ENCODE measurements at regions not wholly inside any gene's neighbourhood (a gene's known extent, or its start where the extent isn't known, plus 50 kb on each side); places are given as distances from the start of the nearest gene placed in this dataset.
"Not testable (repeated sequence)": the region's sequence is repeated elsewhere in the genome, so short reads cannot be mapped to it uniquely, and the experiment has no call there.

DNA sequence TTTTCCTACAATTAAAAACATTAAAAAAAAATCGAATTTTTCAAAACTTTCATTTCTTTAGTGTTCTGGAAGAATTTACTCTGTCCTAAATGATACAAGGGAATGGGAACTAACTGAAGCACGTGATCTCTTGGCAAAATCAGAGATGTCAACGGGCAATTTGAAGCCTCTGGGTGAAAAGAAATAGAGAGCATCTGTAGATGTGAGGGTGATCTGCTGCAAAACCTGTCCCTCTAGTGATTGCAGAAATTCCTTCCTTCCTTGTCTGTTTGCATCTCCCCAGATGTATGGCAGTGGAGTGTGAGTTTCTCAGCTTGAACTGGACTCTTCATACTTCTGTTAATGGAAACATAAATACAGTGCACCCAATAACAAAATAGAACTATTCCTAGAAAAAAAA, 100.5 kb upstream of the S1PR1 start:
- no peak for DNase-seq (ENCODE audit: low read depth)
- in situ Hi-C loops (cut with HindIII; ENCODE audit: low pct_unique_long_range_greater_than_20kb, low sequenced_read_pairs): no loop called here

DNA sequence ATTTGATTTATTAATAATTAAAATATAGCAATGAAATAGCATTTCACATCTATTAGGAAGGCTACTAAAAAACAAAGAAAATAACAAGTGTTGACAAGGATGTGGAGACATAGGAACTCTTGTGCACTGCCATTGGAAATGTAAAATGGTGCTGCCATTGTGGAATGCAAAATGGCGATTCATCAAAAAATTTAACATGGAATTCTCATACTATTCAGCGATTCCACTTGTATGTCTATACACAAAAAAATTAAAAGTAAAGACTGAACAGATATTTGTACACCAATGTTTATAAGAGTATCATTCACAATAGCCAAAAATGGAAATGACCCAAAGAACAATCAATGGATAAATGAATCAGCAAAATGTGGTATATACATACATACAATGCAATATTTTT, 101.3 kb upstream of the S1PR1 start:
- in situ Hi-C loops (cut with HindIII; ENCODE audit: low pct_unique_long_range_greater_than_20kb, low sequenced_read_pairs): no loop called here

DNA sequence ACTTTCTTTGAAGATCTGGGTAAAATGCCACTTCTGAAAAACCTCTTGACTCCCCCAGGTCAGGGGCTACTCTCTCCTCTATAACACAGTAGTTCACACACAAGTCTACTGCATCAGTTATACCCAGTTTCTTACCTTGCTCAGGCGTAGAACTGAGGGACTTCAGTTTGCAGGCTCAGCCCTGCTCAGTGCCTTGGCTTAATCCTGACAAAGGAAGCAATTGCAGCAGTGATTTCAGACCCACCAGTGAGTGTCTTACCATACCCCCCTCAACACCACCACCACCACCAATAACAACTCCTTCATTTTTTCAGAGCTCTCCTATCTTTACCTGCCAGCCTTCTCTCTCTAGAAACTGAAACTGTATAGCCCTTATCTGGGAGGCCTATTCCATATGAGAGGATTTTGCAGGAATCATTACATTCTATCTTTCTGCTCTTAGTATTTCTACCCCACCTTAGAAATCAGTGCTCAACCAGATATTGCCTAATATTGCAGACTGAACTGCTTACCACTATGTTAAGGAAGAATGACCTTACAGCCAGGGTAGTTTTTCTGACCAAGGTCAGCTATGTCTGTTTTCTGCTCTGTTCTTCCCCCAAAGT, 105.5 kb upstream of the S1PR1 start:
- in situ Hi-C loops (cut with HindIII; ENCODE audit: low pct_unique_long_range_greater_than_20kb, low sequenced_read_pairs): no loop called here
- no peak for DNase-seq (ENCODE audit: low read depth)

More for the DNA sequence above, 101.3 kb upstream of the S1PR1 start:
- DNase-seq (ENCODE audit: low read depth): no peak

DNA sequence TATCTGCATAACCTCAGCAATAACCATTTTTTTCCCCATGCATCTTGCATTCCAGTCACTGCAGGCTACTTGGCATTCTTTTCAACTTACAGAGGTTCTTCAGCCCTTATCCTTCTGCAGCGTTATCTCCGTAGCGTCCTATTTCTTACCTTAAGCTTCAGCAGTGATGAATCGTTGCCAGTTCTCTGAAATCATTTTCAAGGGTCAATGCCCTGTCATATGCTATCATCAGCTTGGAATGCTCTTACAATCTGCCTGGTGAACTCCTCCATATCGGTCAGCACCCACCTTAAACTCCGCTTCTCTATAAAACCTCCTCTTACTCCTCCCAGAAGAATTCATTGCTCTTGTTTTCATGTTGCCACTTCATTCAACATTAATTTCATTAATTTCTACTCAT, 105.1 kb upstream of the DPH5 start:
- in situ Hi-C loops (cut with HindIII; ENCODE audit: low pct_unique_long_range_greater_than_20kb, low sequenced_read_pairs): no loop called here
- DNase-seq (ENCODE audit: low read depth): peak; percentile 79

DNA sequence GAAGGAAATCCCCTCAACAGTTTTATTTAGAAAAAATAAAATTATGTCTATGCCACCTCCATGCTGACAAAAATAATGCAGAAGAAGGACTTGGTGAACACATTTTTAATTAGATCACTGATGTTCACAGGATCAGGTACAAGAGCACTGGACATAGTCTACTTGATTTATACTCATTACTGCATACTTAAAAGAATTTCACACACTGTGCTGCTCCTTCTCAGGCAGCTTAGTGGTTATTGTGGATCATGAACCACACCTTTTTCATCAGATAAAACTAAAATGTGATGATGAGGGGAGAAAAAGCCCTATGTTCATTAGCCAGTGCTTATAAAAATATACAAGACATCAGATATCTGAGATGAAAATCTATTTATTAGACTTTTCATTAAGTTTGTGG, 103.3 kb upstream of the DPH5 start:
- DNase-seq (ENCODE audit: low read depth): no peak

DNA sequence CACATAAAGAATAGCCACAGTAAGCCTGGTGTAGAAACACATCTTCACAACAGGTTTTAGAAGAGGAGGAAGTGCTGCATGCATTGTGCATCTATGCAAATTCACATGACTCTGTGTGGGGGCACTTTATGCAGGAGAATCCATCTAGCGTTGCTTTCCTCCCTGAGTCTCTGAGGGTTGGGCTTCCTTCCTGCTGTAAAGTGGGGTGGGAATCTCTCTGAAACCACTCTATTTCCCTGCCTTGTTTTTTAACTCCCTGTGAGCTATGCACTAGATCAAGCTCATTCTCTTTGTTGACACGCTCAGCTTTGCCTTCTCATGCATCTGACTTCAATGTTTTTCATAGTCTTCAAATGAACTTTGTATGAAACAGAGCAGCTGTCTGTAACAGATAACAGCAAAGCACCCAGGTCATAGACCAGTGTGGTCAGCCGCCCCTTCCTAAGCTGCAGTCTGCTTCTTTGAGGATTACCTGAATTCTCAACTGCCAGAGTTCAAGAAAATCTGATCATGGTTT, 102.7 kb upstream of the DPH5 start:
- no peak for DNase-seq (ENCODE audit: low read depth)
- in situ Hi-C loops (cut with HindIII; ENCODE audit: low pct_unique_long_range_greater_than_20kb, low sequenced_read_pairs): no loop called here

More for the DNA sequence above, 103.3 kb upstream of the DPH5 start:
- in situ Hi-C loops (cut with HindIII; ENCODE audit: low pct_unique_long_range_greater_than_20kb, low sequenced_read_pairs): no loop called here

DNA sequence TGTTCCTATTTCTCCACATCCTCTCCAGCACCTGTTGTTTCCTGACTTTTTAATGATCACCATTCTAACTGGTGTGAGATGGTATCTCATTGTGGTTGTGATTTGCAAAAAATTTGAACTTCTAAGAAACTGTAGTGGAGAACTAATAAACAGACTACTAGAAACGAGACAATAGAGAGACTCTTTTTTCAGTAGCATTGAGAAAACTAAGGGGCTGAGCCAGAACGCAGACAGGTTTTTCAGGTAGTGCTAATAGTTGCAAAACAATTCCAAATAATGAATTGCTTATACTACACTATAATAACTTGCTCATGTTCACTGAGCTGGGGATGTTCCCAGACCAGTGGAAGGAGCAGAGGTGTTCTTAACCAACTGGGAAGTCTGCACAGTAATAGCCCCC, 98.8 kb upstream of the DPH5 start:
- no peak for DNase-seq (ENCODE audit: low read depth)
- in situ Hi-C loops (cut with HindIII; ENCODE audit: low pct_unique_long_range_greater_than_20kb, low sequenced_read_pairs): no loop called here

DNA sequence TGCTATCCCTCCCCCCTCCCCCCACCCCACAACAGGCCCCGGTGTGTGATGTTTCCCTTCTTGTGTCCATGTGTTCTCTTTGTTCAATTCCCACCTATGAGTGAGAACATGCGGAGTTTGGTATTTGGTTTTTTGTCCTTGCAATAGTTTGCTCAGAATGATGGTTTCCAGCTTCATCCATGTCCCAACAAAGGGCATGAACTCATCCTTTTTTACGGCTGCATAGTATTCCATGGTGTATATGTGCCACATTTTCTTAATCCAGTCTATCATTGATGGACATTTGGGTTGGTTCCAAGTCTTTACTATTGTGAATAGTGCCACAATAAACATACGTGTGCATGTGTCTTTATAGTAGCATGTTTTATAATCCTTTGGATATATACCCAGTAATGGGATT, 98.3 kb upstream of the DPH5 start:
- DNase-seq (ENCODE audit: low read depth): not testable (repeated sequence)

DNA sequence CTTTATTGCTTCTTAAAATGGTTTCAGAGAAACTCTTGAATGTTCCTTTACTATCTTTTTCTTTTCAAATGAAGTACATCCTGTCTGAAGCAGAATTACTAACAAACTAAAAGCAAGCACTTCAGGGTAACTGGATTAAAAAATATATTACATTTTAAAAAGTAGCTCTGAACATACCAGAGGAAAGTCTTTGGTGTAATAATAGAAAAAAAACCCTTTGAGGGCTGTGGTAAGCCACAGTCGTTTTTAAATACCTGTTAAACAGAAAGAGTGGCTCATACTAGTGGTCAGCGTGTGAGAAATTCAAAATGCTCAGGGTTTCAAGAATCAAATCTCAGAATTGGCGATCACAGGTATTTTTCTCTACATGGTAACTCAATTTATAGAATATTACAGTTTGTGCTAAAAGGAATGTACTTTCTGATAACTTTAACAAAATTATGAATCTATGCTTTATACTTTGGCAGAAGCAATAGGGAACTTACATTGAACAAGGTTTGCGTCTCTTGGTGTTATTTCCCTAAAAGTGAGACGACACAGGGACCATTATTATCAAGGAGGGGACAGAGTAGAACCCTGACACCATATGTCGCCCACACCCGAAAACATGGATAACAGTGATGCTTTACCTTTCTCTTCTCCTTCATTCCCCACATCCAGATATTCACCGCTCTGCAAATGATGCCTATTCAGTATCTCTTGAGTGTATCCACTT, 97.0 kb upstream of the DPH5 start:
- in situ Hi-C loops (cut with HindIII; ENCODE audit: low pct_unique_long_range_greater_than_20kb, low sequenced_read_pairs): no loop called here
- no peak for DNase-seq (ENCODE audit: low read depth)

More for the DNA sequence above, 98.3 kb upstream of the DPH5 start:
- in situ Hi-C loops (cut with HindIII; ENCODE audit: low pct_unique_long_range_greater_than_20kb, low sequenced_read_pairs): not testable (repeated sequence)

DNA sequence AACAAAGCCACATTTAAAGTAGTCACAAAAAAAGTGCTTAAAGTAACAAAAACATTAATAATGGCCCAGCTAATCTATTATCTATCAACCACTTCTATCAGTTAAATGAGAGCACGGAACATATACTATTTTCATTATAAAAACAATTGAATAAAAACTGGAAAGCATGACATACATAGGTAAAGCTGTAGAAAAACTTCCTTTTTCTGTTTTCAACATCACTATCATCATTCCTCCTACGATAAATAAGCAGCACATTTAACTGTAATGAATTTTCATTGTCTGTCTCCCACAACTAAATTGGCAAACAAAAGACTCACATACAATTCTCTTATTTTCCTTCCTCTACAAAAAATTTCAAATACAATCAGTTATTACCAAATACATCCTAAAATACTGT, 96.4 kb upstream of the DPH5 start:
- in situ Hi-C loops (cut with HindIII; ENCODE audit: low pct_unique_long_range_greater_than_20kb, low sequenced_read_pairs): no loop called here
- no peak for DNase-seq (ENCODE audit: low read depth)

DNA sequence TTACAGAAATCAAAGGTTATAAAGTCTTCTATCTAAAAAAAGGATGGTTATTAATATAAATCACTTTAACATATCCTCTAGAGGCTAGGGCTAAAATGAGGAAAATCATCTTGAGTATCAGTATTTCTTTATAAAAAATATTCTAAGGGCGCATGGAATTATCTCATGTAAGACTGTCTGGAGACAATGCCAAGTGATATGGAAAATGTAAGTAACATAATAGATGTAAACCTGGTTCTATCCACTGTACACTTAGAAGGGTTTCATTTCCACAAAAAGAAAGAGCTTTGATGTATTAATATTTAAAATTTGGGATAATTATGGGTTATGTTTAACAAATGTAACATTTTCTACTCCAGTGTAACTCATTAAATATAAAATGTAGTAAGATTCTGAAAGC, 95.9 kb upstream of the DPH5 start:
- in situ Hi-C loops (cut with HindIII; ENCODE audit: low pct_unique_long_range_greater_than_20kb, low sequenced_read_pairs): no loop called here
- no peak for DNase-seq (ENCODE audit: low read depth)

DNA sequence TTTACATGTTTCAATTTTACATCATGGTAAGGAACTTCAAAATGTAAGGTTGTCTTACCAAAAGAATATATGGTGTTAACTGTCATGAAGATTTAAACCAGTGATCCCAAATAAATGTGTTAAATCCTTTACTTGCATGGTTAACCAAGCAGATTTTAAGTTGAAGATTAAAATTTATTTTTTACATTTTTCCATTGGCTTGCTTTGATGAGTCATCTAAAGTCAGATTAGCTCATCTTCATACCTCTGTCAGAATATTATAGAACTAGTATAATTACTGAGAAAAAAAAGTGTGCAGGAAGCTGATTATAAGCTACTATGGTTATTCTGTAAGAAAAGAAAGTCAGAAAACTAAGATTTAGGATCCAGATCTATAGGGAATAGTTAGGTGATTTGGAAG, 95.3 kb upstream of the DPH5 start:
- in situ Hi-C loops (cut with HindIII; ENCODE audit: low pct_unique_long_range_greater_than_20kb, low sequenced_read_pairs): no loop called here
- DNase-seq (ENCODE audit: low read depth): peak; percentile 8

DNA sequence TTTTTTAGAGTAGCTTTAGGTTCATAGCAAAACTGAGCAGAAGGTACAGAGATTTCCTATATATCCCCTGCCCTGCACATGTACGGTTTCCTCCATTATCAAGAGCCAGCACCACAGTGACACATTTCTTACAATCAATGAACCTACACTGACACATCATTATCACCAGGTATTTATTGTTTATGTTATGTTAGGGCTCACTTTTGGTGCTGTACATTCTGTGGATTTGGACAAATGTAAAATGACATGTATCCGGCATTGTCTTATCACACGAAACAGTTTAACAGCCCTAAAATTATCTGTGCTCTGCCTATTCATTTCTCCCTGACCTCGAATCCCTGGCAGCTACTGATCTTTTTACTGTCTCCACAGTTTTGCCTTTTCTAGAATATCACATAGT, 93.7 kb upstream of the DPH5 start:
- DNase-seq (ENCODE audit: low read depth): no peak
- in situ Hi-C loops (cut with HindIII; ENCODE audit: low pct_unique_long_range_greater_than_20kb, low sequenced_read_pairs): no loop called here

DNA sequence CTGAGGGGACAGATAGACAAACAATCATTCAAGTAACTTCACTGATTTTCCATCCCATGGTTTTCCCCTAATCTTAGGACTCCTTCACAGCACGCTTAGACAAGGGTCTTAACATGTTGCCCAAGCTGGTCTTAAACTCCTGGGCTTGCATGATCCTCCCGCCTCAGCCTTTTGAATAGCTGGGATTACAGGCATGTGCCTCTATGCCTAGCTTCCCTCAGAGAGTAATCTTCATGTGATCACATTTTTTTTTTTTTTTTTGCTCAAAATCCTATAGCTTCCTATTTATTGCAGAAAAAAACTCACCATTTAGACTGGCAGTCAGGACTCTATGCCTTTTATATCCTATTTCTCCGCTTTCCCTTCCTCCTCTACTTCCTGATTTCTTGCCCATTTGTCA, 90.4 kb upstream of the DPH5 start:
- DNase-seq (ENCODE audit: low read depth): no peak
- in situ Hi-C loops (cut with HindIII; ENCODE audit: low pct_unique_long_range_greater_than_20kb, low sequenced_read_pairs): no loop called here

DNA sequence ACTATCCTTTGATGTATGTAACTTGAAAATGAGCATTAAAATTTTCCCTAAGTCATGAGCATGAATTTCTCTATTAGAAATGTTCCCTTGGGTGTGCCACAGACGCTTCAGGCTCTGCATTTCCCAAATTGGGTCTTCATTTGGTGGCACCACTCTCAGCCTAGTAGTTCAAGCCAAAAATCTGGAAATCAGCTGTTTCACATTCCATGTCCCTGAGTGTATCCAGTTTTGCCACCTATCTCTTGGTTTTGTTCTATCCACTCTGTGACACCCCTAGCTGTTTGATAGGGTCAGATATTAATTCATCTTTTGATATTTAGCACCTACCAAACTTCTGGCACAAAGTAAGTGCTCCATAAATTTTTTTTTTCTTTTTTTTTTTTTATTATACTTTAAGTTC, 89.5 kb upstream of the DPH5 start:
- DNase-seq (ENCODE audit: low read depth): no peak
- in situ Hi-C loops (cut with HindIII; ENCODE audit: low pct_unique_long_range_greater_than_20kb, low sequenced_read_pairs): no loop called here

DNA sequence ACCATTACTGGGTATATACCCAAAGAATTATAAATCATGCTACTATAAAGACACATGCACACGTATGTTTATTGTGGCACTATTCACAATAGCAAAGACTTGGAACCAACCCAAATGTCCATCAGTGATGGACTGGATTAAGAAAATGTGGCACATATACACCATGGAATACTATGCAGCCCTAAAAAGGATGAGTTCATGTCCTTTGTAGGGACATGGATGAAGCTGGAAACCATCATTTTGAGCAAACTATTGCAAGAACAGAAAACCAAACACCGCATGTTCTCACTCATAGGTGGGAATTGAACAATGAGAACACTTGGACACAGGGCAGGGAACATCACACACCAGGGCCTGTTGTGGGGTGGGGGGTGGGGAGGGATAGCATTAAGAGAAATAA, 88.5 kb upstream of the DPH5 start:
- DNase-seq (ENCODE audit: low read depth); in situ Hi-C loops (cut with HindIII; ENCODE audit: low pct_unique_long_range_greater_than_20kb, low sequenced_read_pairs): not testable (repeated sequence)

DNA sequence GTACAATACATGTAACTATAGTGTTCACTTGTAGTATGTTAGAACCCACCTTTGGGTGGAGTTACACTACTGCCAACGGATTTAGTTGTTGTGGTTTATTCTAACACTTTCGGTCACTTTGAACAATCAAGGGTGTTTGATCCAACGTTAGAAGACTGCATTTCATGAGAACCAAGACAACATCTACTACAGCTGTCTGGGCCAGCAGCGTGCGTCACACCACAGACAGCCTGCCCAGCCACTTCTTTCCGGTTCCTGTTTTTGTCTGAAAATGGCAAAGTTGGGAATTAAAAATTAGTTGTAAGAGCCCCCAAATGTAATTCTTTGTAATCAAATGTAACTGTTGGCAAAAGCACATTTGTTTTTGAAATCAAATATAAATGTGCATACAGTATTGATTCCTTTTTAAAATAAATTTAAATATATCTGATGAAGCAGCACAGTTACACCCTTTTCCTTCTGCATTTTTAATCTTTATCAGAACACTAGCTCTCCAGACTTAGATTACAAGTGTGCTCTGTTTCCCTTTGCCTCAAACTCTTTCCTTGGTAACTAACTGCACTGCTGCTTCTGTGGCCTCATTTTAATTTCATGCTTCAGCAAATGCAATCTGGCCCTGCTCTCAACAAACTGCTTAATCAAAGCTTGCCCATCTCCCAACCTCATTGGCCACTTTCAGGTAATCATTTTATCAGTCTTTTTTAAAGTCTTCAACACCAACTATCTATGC, 86.6 kb upstream of the DPH5 start:
- no peak for DNase-seq (ENCODE audit: low read depth)
- in situ Hi-C loops (cut with HindIII; ENCODE audit: low pct_unique_long_range_greater_than_20kb, low sequenced_read_pairs): no loop called here

DNA sequence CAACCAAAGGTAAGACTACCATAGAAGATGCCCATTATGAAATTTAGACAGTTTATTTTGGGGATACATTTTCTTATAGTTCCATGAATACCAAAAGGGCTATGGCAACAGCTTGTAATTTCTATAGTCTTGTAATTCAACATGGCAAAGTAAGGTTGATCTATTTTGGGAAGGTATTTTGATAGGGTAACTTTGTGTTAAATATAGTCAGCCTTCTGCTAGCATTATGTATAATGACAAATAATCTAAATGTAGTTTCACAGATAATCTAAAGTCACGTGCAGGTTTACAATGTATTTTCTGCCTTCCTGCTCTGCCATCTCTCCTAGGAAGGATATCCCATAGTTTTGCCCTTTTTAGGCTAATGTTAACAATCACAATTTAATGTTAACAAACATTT, 85.9 kb upstream of the DPH5 start:
- in situ Hi-C loops (cut with HindIII; ENCODE audit: low pct_unique_long_range_greater_than_20kb, low sequenced_read_pairs): no loop called here
- DNase-seq (ENCODE audit: low read depth): no peak

DNA sequence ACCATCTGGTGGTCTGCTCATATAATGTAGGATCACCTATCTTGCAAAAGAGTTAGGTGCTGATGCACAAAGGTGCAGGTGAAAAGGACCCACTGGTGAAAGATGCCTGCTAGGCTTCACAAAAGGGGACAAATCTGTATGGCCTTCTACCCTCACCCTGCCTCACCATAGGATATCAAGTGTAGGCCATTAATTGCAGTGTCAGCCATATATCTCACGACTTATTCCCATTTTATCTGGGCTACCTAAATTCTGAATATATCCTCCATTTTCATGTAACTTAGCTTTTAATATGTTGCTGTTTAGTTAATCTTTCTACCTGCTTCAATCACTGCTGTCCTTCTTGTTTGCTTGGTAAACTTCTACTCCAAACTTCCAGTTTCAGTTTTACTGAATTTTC, 84.2 kb upstream of the DPH5 start:
- in situ Hi-C loops (cut with HindIII; ENCODE audit: low pct_unique_long_range_greater_than_20kb, low sequenced_read_pairs): no loop called here
- DNase-seq (ENCODE audit: low read depth): no peak
